Endothelial cell of umbilical vein (primary cell): ENCODE measurements at regions not wholly inside any gene's neighbourhood (a gene's known extent, or its start where the extent isn't known, plus 50 kb on each side); places are given as distances from the start of the nearest gene placed in this dataset.

Source experiments
- EZH2 ChIP-seq: IDR thresholded peaks from 2 replicates; pipeline ENCODE4 v1.6.1; 2012; ENCODE audit warnings: borderline replicate concordance, low read depth, mild to moderate bottlenecking, moderate library complexity, low read length, inconsistent platforms; ENCODE audit not compliant: severe bottlenecking
- FOS ChIP-seq: IDR thresholded peaks from 2 replicates; pipeline ENCODE4 v1.6.1; 2011; ENCODE audit warnings: mild to moderate bottlenecking, low read length, moderate library complexity, borderline replicate concordance; ENCODE audit not compliant: insufficient read depth
- GATA2 ChIP-seq: IDR thresholded peaks from 2 replicates; pipeline ENCODE4 v1.7.0; 2011; ENCODE audit warnings: low read depth, mild to moderate bottlenecking, moderate library complexity, mixed read lengths, low read length; ENCODE audit not compliant: insufficient read length, insufficient read depth
- JUN ChIP-seq: IDR thresholded peaks from 2 replicates; pipeline ENCODE4 v1.6.1; 2011; ENCODE audit warnings: borderline replicate concordance, low read depth; ENCODE audit not compliant: insufficient read length, insufficient read depth
- MYC ChIP-seq: IDR thresholded peaks from one replicate; pipeline ENCODE4 v1.6.1; 2011; ENCODE audit warnings: mild to moderate bottlenecking, low read depth, low read length
- POLR2A ChIP-seq: IDR thresholded peaks from 2 replicates; pipeline ENCODE4 v1.6.1; 2012; ENCODE audit warnings: low read depth, mild to moderate bottlenecking, control low read depth, low read length
- POLR2AphosphoS5 ChIP-seq: IDR thresholded peaks from 2 replicates; pipeline ENCODE4 v1.6.1; 2012; ENCODE audit warnings: low read depth, mild to moderate bottlenecking, control low read depth, low read length, moderate library complexity; ENCODE audit not compliant: insufficient read depth
- TF ChIP-seq, protein P1 (sequence below), 2 donors: IDR thresholded peaks; 1 replicate in 1 of 2; 2 replicates in 1 of 2; pipeline ENCODE4 v1.5.1; 2011; ENCODE audit warnings: low read length in 2 of 2, mild to moderate bottlenecking in 2 of 2, moderate library complexity in 2 of 2, control low read depth in 1 of 2, inconsistent platforms in 1 of 2, low read depth in 1 of 2; ENCODE audit not compliant: insufficient read depth in 1 of 2; ENCODE audit errors: extremely low read depth in 1 of 2

DNA sequence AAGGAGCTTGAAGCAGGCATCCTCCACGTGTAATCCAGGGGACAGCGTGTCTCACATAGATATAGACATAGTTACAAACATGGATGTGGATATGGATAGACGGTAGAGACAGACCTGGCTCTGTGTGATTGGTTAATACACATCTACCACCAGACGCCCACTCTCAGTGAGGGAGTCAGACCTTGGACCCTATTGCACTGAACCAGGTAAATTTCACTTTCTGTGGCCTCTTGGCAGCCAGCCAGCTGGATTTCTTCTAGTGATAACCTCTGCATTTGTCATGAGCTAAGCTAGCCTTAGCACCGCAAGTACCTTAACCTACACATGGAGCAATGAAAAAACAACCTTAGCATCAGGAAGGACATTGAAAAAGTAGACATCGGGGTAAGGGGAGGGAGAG lies 79.2 kb upstream of the ACSL4 start:
- no peak for TF ChIP-seq EZH2
- TF ChIP-seq, protein P1, sequence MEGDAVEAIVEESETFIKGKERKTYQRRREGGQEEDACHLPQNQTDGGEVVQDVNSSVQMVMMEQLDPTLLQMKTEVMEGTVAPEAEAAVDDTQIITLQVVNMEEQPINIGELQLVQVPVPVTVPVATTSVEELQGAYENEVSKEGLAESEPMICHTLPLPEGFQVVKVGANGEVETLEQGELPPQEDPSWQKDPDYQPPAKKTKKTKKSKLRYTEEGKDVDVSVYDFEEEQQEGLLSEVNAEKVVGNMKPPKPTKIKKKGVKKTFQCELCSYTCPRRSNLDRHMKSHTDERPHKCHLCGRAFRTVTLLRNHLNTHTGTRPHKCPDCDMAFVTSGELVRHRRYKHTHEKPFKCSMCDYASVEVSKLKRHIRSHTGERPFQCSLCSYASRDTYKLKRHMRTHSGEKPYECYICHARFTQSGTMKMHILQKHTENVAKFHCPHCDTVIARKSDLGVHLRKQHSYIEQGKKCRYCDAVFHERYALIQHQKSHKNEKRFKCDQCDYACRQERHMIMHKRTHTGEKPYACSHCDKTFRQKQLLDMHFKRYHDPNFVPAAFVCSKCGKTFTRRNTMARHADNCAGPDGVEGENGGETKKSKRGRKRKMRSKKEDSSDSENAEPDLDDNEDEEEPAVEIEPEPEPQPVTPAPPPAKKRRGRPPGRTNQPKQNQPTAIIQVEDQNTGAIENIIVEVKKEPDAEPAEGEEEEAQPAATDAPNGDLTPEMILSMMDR (IDR thresholded peaks at IDR 0.05; ENCODE audit: extremely low read depth in 1 of 2, insufficient read depth in 1 of 2, low read depth in 1 of 2, low read length in 2 of 2), result no peak
- TF ChIP-seq POLR2A, result no peak
- TF ChIP-seq MYC, result no peak
- no peak for TF ChIP-seq POLR2AphosphoS5
- no peak for TF ChIP-seq JUN
- no peak for TF ChIP-seq GATA2
- no peak for TF ChIP-seq FOS
